Ovary (tissue), 7 donors: ENCODE measurements at regions not wholly inside any gene's neighbourhood (a gene's known extent, or its start where the extent isn't known, plus 50 kb on each side); places are given as distances from the start of the nearest gene placed in this dataset.

Source experiments
- DNase-seq, 5 donors: peaks; one replicate each; pipeline ENCODE4 v3.0.0-alpha.2; 2019 to 2020
- H3K27ac ChIP-seq, 2 donors: fragments of 200-600 bp; one replicate each; pipeline versions ENCODE4 v1.5.1 to v1.8.0; 2019 to 2022
- H3K27me3 ChIP-seq: fragments of 200-600 bp; one replicate; pipeline ENCODE4 v1.8.0; 2022
- H3K36me3 ChIP-seq: fragments of 200-600 bp; sonication (generic); one replicate; pipeline ENCODE4 v1.5.1; 2019
- H3K4me1 ChIP-seq: one replicate; pipeline ENCODE4 v1.8.1; 2013; ENCODE audit warnings: mild to moderate bottlenecking, moderate library complexity; ENCODE audit not compliant: insufficient read depth
- H3K4me3 ChIP-seq: fragments of 200-600 bp; sonication (generic); one replicate; pipeline ENCODE4 v1.5.1; 2017
- H3K9me3 ChIP-seq, 2 donors: fragments of 200-600 bp in 1 of 2; sonication (generic) in 1 of 2; one replicate each; pipeline versions ENCODE4 v1.5.1 to v1.8.1; 2013 to 2019; ENCODE audit warnings: mild to moderate bottlenecking in 1 of 2, moderate library complexity in 1 of 2
- EP300 ChIP-seq: sonication (generic); formaldehyde crosslinking; IDR thresholded peaks from one replicate; pipeline ENCODE4 v1.6.1; 2017; ENCODE audit warnings: antibody characterized with exemption
- POLR2A ChIP-seq: fragments of 450-650 bp; IDR thresholded peaks from one replicate; pipeline ENCODE4 v1.6.1; 2017; ENCODE audit warnings: antibody characterized with exemption, mild to moderate bottlenecking, moderate library complexity
- WGBS, 3 donors: extraction: QIAGEN DNeasy Blood & Tissue Kit in 1 of 3; methylation state at CpG; one replicate each; pipeline versions ENCODE4 v1.1.5 to v1.1.7; 2013 to 2017; 5-methylcytosine and 5-hydroxymethylcytosine counted together
- intact Hi-C, 4 donors: fragments of 100-400 bp; cut with DNase I; formaldehyde crosslinking; loops; one replicate each; pipeline versions ENCODE4 v1.11.0 to v1.15.1; 2022 to 2023
- TF ChIP-seq, protein P1 (sequence below), 3 donors: fragments of 450-650 bp in 2 of 3; fragments of 200-600 bp in 1 of 3; IDR thresholded peaks; one replicate each; pipeline versions ENCODE4 v1.5.1 to v1.8.0; 2016 to 2022; ENCODE audit warnings: antibody characterized with exemption in 3 of 3, mild to moderate bottlenecking in 1 of 3
- donor health status: DM: no; HTN: no; CAD: no; lungs with moderate emphysema.
- donor health status: DM: no; HTN: no; CAD: no.
- donor health status: Bipolar disorder and iron deficiency.
- donor health status: DM: no; HTN: no; CAD: no.
- donor health status: DM: yes; HTN: yes; CAD: no.

DNA sequence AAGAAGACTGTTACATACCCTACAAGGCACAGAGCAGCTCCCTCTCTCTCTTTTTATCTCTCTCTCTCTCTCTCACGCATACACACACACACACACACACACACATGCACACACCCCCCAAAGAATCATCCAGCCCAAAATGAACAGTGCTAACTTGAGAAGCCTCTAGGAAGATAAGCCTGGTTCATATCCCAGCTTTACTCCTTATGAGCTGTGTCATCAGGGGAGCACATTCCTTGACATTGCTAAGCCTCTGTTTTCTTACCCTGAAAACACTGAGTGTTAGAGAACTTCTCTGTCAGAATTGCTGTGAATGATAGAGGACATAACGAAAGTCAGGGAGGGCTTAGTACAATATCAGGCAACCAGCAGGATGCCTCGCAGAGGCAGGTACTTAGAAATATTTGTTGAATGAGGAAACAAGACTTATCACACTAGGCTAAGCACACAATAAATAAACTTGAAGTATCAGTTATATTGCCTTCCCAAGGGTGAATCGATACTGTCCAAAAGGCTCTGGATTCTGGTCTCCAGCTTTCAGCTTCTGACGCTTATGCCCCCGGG lies 725.6 kb upstream of the ID2 start:
- intact Hi-C loops, result no loop called here
- WGBS, 3 donors, result 69 to 81% (median 75%) methylated on average over 6 of the region's 6 CpGs
- TF ChIP-seq EP300 (no peak), POLR2A (no peak)
- TF ChIP-seq, protein P1, sequence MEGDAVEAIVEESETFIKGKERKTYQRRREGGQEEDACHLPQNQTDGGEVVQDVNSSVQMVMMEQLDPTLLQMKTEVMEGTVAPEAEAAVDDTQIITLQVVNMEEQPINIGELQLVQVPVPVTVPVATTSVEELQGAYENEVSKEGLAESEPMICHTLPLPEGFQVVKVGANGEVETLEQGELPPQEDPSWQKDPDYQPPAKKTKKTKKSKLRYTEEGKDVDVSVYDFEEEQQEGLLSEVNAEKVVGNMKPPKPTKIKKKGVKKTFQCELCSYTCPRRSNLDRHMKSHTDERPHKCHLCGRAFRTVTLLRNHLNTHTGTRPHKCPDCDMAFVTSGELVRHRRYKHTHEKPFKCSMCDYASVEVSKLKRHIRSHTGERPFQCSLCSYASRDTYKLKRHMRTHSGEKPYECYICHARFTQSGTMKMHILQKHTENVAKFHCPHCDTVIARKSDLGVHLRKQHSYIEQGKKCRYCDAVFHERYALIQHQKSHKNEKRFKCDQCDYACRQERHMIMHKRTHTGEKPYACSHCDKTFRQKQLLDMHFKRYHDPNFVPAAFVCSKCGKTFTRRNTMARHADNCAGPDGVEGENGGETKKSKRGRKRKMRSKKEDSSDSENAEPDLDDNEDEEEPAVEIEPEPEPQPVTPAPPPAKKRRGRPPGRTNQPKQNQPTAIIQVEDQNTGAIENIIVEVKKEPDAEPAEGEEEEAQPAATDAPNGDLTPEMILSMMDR (IDR thresholded peaks at IDR 0.05), result no peak
- Histone ChIP-seq H3K36me3 (no peaks in the 10 kb centered on the region), H3K9me3 (no peaks in the 10 kb centered on the region), H3K4me3 (no peak overlapping the region), H3K4me1 (peaks cover 6% of the 10 kb centered on the region), H3K27me3 (no peaks in the 10 kb centered on the region), H3K27ac (no peak overlapping the region)
- DNase-seq, result no peak

- Histone ChIP-seq H3K27ac (no peak overlapping the region), H3K27me3 (no peaks in the 10 kb centered on the region), H3K4me1 (no peaks in the 10 kb centered on the region), H3K36me3 (no peaks in the 10 kb centered on the region), H3K9me3 (no peaks in the 10 kb centered on the region), H3K4me3 (no peak overlapping the region)
- WGBS, 3 donors, result 44 to 87% (median 79%) methylated on average over 2 of the region's 2 CpGs
- TF ChIP-seq, protein P1 (IDR thresholded peaks at IDR 0.05), result no peak
- TF ChIP-seq EP300 (no peak), POLR2A (no peak)
- intact Hi-C loops, result no loop called here
- no peak for DNase-seq
Measured at GRCh38 chr2:7961550-7961949, 720.3 kb upstream of the ID2 start.

GRCh38 chr2:7962161-7962560 lies 719.7 kb upstream of the ID2 start:
- no peaks in the 10 kb centered on the region for H3K4me1 ChIP-seq
- no peaks in the 10 kb centered on the region for H3K27me3 ChIP-seq
- WGBS, 3 donors, result 91 to 95% (median 92%) methylated on average over 3 of the region's 3 CpGs
- no peaks in the 10 kb centered on the region for H3K9me3 ChIP-seq
- DNase-seq, result no peak
- H3K36me3 ChIP-seq, result no peaks in the 10 kb centered on the region
- intact Hi-C loops, result no loop called here
- TF ChIP-seq, protein P1 (IDR thresholded peaks at IDR 0.05), result no peak
- no peak for TF ChIP-seq EP300
- no peak overlapping the region for H3K27ac ChIP-seq
- no peak overlapping the region for H3K4me3 ChIP-seq

- Histone ChIP-seq H3K4me1 (no peaks in the 10 kb centered on the region), H3K27me3 (no peaks in the 10 kb centered on the region), H3K36me3 (no peaks in the 10 kb centered on the region), H3K9me3 (no peaks in the 10 kb centered on the region), H3K4me3 (no peak overlapping the region), H3K27ac (no peak overlapping the region)
- 95 to 97% (median 95%) methylated on average over 4 of the region's 4 CpGs for WGBS, 3 donors
- TF ChIP-seq, protein P1 (IDR thresholded peaks at IDR 0.05), result no peak
- TF ChIP-seq POLR2A, result no peak
- no peak for TF ChIP-seq EP300
- intact Hi-C loops, result no loop called here
- no peak for DNase-seq
Measured at GRCh38 chr2:7963787-7964186, 718.1 kb upstream of the ID2 start.
